Endometrium (tissue), 2 donors: ENCODE measurements at regions not wholly inside any gene's neighbourhood (a gene's known extent, or its start where the extent isn't known, plus 50 kb on each side); places are given as distances from the start of the nearest gene placed in this dataset.

Experiments used
- FAIRE-seq: peaks from 2 replicates; lab custom pipeline; 2012; peaks lifted over from hg19 to GRCh38; lab: Jason Lieb, UNC
- donor health status: control.
- donor health status: control.

GRCh38 chr9:99753436-99753835 lies 68.2 kb upstream of the NR4A3 start:
- no peak for FAIRE-seq

GRCh38 chr9:99760421-99760820 lies 61.3 kb upstream of the NR4A3 start:
- no peak for FAIRE-seq

- FAIRE-seq: no peak
Observed at GRCh38 chr9:99762470-99762869, 59.2 kb upstream of the NR4A3 start.
